ENCODE measurements at regions not wholly inside any gene's neighbourhood (a gene's known extent, or its start where the extent isn't known, plus 50 kb on each side); places are given as distances from the start of the nearest gene placed in this dataset.
A peak's percentile ranks its signal among the peaks of the same experiment; 100 is the strongest.

DNA sequence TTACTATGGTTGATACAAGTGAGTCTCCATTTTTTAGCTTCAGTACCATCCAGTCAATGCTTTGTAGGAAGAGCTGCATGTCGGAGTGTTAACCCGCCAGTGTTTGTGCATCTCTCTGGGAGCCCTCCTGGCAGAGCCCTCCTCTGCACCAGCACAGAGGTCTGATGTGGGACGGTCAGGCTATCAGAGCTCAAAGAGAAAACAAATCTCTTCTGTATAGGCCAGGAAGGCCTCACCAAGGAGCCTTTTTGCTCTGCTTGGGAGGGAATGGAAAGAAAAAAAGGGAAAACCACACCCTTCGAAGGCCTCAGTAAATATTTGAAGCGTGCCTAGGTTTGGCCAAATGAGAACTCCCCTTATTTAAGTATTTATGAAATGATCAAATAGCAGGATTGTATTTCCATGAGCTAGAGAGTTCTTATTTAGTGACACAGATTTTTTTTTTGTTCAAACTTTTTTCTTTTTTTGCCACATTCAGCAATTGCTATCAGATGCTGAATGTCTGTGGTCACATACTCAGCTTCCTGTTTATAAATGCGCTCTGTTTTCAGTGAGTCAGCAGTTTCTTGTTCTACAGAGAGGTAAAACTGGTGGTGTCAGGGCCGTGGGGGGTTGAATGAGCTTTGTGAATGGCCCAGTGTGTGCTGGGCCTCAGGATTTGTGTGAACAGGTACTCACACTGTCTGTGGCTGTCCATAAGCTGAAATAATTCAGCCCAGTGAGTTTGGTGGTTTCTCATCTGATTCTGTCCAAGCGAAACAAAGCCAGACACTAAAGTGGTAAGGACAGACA is 226.6 kb downstream of the SNX18 start:
- TF ChIP-seq, protein P1, sequence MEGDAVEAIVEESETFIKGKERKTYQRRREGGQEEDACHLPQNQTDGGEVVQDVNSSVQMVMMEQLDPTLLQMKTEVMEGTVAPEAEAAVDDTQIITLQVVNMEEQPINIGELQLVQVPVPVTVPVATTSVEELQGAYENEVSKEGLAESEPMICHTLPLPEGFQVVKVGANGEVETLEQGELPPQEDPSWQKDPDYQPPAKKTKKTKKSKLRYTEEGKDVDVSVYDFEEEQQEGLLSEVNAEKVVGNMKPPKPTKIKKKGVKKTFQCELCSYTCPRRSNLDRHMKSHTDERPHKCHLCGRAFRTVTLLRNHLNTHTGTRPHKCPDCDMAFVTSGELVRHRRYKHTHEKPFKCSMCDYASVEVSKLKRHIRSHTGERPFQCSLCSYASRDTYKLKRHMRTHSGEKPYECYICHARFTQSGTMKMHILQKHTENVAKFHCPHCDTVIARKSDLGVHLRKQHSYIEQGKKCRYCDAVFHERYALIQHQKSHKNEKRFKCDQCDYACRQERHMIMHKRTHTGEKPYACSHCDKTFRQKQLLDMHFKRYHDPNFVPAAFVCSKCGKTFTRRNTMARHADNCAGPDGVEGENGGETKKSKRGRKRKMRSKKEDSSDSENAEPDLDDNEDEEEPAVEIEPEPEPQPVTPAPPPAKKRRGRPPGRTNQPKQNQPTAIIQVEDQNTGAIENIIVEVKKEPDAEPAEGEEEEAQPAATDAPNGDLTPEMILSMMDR (IDR thresholded peaks at IDR 0.05; ENCODE audit: insufficient read depth, low read depth, low read length): no peak
- DNase-seq (ENCODE audit: low read depth): peak; percentile 98
- no peak overlapping the region for H3K4me3 ChIP-seq (ENCODE audit: low read depth, low read length)

DNA sequence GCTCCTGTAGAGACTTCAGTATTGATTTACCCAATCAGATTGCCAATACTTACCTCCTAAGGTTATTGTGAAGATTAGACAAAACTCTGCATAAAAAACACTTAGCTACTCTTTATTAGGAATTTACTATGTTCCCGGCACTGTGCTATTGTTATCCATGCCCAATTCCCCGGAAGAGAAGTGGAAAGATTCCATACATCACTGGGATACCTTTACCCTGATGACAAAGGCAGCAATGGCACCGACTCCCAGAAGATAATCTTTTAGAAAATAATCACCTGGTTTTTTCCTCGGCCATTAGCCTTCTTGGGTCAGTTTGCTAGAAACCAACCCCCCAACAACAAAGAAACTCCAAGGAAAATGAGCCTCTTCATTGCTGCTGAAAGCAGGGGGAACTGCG is 226.0 kb downstream of the SNX18 start:
- no peak overlapping the region for H3K4me3 ChIP-seq (ENCODE audit: low read depth, low read length)
- TF ChIP-seq, protein P1 (IDR thresholded peaks at IDR 0.05; ENCODE audit: insufficient read depth, low read depth, low read length): no peak
- no peak for DNase-seq (ENCODE audit: low read depth)

DNA sequence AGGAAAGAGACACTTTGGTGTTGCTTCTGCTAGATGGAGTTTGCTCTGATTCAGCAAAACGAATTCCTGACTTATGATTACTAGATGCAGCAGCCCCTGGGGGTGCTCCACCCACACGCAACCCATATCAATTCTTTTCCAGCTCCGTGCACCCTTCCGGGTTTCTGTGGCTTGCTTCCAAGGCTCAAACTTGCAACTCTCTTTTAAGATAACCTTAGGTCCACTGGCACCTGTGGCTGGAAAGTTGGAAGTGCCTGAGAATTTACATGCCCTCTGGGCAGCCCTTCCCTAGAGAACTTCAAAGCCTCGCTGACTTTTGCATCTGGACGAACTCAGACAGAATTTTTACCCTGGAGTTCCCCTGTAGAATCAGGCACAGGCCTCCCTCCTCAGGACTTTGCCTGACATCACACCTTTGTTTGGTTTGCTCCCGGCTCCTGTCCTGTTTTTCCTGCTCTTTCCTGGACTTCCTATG is 224.9 kb downstream of the SNX18 start:
- no peak overlapping the region for H3K4me3 ChIP-seq (ENCODE audit: low read depth, low read length)
- peak; percentile 64 for DNase-seq (ENCODE audit: low read depth)
- TF ChIP-seq, protein P1 (IDR thresholded peaks at IDR 0.05; ENCODE audit: insufficient read depth, low read depth, low read length): peak; percentile 28

DNA sequence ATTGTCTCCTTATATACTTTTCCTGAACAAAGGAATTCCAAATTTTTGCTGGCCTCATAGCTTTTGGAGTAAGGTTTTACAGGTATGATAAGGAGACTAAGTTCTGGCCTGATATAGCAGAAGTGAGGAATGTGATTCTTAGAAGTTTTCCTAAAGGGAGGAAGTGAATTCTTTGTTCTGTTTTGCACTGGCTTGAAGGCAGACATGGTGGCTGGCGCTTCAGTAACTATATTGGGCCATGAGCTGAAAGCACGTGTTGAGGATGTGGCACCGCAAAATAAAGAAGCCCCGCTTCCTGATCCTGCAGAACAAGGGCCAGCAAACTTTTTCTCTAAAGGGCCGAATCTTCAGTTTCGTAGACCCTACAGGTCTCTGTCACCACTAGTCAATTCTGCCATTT is 224.2 kb downstream of the SNX18 start:
- no peak overlapping the region for H3K4me3 ChIP-seq (ENCODE audit: low read depth, low read length)
- DNase-seq (ENCODE audit: low read depth): no peak
- TF ChIP-seq, protein P1 (IDR thresholded peaks at IDR 0.05; ENCODE audit: insufficient read depth, low read depth, low read length): no peak

DNA sequence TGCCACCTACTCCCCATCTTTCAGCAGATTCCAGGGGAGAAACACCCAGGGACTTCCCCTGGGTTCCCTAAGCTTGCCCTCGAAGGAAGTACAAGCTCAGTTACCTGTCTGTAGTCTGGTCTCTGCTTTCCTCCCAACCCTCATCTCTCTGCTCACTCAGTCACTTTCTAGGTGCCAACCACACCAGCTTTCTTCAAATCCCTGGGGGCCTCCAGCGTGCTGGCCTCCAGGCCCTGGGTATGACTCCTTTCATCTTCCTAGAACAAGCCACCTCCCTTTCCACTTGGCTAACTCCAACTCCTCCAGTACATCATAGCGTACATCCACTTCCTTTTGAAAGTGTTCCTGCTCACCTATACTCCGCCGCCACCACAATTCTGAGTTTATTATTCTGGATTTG is 222.6 kb downstream of the SNX18 start:
- TF ChIP-seq, protein P1 (IDR thresholded peaks at IDR 0.05; ENCODE audit: insufficient read depth, low read depth, low read length): no peak
- H3K4me3 ChIP-seq (ENCODE audit: low read depth, low read length): no peak overlapping the region
- no peak for DNase-seq (ENCODE audit: low read depth)

DNA sequence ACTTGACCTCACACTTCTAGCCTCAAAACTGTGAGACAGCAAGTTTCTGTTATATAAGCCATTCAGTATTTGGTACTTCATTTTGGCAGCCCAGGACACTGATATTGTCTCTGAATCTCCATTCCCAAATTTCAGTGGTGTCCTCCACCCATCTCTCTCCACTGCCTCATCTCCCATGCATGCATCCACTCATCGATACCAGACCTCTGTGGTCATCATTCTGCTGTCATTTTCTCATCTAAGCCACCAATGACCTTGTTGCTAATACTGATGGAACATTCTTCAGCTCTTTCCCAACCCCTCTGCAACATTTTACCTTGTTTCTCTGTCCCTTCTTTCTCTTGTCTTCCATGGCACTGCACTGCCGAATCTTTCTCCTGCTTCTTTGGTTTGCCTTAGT is 221.8 kb downstream of the SNX18 start:
- H3K4me3 ChIP-seq (ENCODE audit: low read depth, low read length): no peak overlapping the region
- TF ChIP-seq, protein P1 (IDR thresholded peaks at IDR 0.05; ENCODE audit: insufficient read depth, low read depth, low read length): no peak
- DNase-seq (ENCODE audit: low read depth): no peak
